ENCODE measurements at regions not wholly inside any gene's neighbourhood (a gene's known extent, or its start where the extent isn't known, plus 50 kb on each side); places are given as distances from the start of the nearest gene placed in this dataset.

DNA sequence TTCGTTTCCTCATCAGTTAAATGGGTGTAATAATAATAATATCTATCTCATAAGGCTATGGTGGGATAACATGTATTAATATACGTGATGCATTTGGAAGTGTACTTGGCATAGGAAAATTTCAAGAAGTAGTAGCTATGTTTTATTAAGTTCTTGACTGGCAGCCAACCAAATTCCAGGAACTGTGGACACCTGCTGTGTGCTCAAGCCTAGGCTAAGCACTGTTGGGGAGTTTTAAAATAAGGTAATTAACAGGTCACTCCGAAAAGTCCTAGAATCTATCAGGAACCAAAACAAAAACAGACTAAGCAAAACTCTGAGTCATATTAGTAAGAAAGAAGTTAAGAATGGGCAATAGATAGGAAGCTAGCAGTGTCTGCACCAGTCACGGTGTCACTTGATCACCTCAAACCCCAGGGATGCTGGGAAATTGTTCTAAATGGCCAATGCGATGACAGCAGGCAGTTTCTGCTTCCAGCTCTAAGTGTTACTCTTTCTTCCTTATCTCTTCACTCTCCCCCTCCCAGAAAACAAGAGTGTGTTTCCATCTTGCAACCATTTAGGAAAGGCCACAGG, 92.0 kb upstream of the GDF10 start:
- DNase-seq (ENCODE audit: low read depth) = no peak
- TF ChIP-seq, protein P1, sequence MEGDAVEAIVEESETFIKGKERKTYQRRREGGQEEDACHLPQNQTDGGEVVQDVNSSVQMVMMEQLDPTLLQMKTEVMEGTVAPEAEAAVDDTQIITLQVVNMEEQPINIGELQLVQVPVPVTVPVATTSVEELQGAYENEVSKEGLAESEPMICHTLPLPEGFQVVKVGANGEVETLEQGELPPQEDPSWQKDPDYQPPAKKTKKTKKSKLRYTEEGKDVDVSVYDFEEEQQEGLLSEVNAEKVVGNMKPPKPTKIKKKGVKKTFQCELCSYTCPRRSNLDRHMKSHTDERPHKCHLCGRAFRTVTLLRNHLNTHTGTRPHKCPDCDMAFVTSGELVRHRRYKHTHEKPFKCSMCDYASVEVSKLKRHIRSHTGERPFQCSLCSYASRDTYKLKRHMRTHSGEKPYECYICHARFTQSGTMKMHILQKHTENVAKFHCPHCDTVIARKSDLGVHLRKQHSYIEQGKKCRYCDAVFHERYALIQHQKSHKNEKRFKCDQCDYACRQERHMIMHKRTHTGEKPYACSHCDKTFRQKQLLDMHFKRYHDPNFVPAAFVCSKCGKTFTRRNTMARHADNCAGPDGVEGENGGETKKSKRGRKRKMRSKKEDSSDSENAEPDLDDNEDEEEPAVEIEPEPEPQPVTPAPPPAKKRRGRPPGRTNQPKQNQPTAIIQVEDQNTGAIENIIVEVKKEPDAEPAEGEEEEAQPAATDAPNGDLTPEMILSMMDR (IDR thresholded peaks at IDR 0.05; ENCODE audit: insufficient read depth, low read depth, low read length) = no peak
- no peak overlapping the region for H3K4me3 ChIP-seq (ENCODE audit: low read depth, low read length)

DNA sequence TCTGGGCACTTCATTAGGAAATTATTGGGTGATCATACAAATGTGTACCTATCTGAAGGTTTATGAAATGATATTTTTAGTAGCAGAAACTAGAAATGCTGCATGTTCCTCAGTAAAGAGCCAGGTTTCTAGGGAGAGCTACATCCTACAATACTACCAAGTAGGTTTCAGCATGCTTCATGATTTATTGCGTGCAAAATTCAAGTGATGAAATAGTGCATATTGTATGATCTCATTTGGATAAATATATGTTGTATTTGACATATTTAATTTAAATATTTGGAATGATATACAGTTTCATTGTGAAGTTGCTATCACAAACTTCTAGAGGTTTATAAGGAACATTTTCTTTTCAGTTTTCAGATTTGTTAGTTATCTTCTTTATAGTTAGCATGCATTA, 90.5 kb upstream of the GDF10 start:
- TF ChIP-seq, protein P1 (IDR thresholded peaks at IDR 0.05; ENCODE audit: insufficient read depth, low read depth, low read length) = no peak
- no peak for DNase-seq (ENCODE audit: low read depth)
- H3K4me3 ChIP-seq (ENCODE audit: low read depth, low read length) = no peak overlapping the region

DNA sequence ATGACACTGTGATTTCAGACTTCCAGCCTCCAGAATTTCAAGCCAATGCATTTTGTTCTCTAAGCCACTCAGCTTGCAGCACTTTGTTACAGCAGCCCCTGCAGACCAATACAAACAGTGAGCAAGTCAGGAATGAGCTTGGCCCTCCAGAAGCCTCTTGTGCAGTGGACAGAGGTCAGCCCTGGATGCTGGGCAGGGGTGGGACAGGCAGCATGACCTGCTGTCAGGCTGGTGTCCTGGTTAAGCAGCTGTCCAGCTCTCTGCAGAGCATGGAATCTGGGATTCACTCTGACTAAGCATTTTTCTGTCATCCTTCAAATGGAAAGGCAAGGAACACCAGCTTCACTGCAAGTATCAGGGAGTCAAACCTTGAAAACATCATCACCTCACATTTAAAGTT, 85.5 kb upstream of the GDF10 start:
- DNase-seq (ENCODE audit: low read depth) = no peak
- TF ChIP-seq, protein P1 (IDR thresholded peaks at IDR 0.05; ENCODE audit: insufficient read depth, low read depth, low read length) = no peak

DNA sequence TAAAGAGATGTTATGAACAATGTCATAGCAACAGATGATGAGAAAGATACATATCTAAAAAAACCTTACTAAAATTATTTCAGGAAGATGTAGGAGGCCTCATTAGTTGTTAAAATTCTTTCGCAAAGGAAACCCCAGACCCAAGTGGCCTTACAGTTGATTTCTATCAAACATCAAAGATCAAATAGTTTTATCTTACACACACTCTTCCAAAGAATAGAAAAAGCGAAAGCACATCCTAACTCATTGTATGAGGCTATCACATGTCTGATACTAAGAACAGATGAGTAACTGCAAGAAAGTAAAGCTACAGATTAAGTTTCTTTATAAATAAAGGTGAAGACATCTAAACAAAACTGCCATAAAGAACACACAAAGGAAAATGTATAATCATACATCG, 82.9 kb upstream of the GDF10 start:
- no peak overlapping the region for H3K4me3 ChIP-seq (ENCODE audit: low read depth, low read length)
- DNase-seq (ENCODE audit: low read depth) = no peak
- TF ChIP-seq, protein P1 (IDR thresholded peaks at IDR 0.05; ENCODE audit: insufficient read depth, low read depth, low read length) = no peak

More for the DNA sequence above, 85.5 kb upstream of the GDF10 start:
- no peak overlapping the region for H3K4me3 ChIP-seq (ENCODE audit: low read depth, low read length)

DNA sequence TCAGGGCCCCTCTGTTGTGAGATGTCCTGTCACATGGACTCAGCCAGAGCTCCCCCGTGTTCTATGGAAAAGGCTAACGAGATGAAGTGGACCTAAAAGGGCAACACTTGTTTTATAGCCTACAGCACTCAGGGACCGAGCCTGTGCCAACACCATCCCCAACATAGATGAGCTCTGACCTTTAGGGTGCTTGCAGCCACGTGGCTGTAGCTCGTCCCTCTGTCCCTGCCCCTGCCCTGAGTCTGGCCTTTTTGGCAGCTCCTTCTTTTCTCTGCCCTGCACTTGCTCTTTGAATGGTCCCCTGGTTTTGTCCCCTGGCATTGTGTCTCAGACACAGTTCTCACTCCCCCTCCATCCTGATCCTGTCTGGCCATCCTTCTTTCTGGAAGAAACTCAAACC, 81.2 kb upstream of the GDF10 start:
- no peak for DNase-seq (ENCODE audit: low read depth)
- TF ChIP-seq, protein P1 (IDR thresholded peaks at IDR 0.05; ENCODE audit: insufficient read depth, low read depth, low read length) = no peak
- no peak overlapping the region for H3K4me3 ChIP-seq (ENCODE audit: low read depth, low read length)

DNA sequence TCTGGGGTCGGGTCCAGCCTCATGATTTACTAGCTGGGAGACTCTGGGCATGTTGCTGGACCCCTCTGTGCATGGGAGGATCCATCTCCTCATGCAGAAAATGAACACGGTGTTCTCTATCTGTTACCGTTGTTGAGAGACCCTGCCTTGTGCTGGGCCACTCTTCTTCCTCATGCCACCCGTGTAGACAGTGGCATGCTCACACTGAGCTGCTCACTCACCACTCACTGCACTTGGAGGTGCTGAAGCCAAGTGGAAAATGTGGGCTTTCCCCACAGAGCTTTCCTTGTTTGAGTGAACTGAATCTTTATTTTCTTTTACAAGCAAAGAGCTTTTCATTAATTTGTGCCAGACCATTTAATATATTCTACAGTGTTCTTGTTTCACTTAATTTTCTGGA, 77.5 kb upstream of the GDF10 start:
- no peak overlapping the region for H3K4me3 ChIP-seq (ENCODE audit: low read depth, low read length)
- no peak for DNase-seq (ENCODE audit: low read depth)
- TF ChIP-seq, protein P1 (IDR thresholded peaks at IDR 0.05; ENCODE audit: insufficient read depth, low read depth, low read length) = no peak

DNA sequence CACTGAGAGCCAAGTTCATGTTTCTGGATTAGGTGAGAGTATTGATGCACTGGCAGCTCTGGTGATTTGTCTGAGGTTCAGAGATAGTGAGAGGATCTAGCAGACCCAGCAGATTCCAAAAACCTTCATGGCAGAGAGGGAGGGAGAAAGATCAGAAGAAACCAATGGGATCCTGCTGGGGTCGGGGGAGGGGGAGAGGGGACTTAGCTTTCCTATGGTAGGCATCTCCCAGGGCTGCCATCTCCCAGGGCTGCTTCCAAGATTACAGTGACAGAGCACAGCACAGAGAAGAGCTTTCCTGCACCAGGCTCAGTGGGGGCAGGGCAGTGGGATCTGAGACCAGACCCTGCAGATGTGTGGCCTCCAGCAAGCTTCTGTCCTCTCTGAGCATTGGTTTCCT, 76.8 kb upstream of the GDF10 start:
- H3K4me3 ChIP-seq (ENCODE audit: low read depth, low read length) = no peak overlapping the region
- no peak for DNase-seq (ENCODE audit: low read depth)
- TF ChIP-seq, protein P1 (IDR thresholded peaks at IDR 0.05; ENCODE audit: insufficient read depth, low read depth, low read length) = no peak

Data from fibroblast of villous mesenchyme (primary cell).